CD4-positive, alpha-beta T cell treated with Interleukin-2 at 100 ng/mL for 4 hours (primary cell): ENCODE measurements at regions not wholly inside any gene's neighbourhood (a gene's known extent, or its start where the extent isn't known, plus 50 kb on each side); places are given as distances from the start of the nearest gene placed in this dataset.

Source experiments
- DNase-seq: peaks from one replicate; pipeline ENCODE4 v3.0.0-alpha.2; 2020; ENCODE audit warnings: low spot score

DNA sequence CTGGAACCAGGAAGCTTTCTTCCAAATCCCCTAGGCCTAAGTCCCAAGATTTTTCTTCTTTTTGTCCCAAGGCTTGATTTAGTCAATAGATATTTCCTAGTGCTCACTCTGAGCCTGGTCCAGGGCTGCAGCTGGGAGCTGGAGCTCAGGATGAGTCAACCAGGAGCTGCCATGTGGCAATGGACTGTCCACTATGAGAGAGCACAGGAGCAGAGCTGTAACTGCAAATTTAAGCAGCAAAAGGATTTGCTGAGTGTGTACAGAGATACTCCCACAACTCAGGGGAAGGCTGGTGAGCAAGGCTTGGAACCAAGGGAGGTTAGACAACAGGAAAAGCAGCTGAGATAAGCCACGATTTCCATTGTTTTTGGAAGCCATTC is 92.1 kb upstream of the CXCL12 start:
- no peak for DNase-seq

DNA sequence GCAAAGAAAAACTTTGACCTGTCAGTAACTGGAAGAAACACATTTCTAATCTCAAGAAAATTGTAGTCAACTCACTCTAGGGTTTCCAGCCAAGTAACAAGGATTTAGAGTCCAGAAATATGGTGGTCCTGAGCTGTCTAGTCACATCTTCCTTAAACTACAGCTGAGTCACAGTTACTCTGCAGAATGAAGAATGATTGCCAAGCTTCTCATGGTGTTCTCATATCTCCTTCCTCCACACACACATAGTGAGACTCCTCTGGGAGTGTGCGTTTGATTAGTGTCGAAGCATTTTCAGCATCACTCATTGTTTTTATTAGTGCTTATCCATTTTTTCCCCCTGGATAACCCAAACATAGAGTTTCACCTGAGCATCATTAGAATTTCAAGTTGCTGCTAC is 93.1 kb upstream of the CXCL12 start:
- no peak for DNase-seq

DNA sequence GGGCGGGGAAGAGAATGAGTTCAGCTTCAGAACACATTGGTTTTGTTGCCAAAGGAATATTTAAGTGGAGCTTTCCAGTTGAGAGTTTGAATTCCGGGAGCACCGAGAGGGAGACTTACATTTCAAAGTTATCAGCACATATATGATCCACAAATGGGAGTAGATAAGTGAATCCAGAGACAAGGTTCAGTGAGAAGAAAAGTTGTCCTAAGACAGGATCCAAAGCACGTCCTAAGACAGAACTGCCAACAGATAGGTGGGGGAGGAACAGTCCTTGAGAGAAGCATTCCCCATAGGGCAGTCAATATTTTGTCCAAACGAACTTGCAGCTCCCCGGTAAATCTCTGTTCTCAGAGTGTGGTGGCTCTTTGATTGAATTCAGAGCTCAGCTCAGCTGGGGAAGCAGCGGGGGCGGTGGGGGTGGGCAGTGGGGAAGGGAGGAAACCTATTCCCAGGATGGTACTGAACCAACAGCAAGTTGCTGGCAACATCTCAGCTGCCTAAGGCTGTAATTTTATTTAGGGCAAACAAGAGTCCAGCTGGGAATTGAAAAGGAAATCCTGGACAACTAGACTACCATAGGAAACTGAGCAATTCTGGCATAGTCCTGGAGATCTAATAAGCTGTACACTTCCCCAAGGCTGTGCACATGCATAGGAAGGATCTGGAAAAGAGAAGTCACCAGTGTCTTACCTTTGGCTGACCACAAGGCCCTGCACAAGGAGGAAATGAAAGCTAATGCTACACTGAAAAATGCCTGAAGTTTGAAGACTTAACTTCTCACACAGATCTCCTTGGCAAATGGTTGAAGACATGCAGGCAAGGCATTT is 94.2 kb upstream of the CXCL12 start:
- no peak for DNase-seq

DNA sequence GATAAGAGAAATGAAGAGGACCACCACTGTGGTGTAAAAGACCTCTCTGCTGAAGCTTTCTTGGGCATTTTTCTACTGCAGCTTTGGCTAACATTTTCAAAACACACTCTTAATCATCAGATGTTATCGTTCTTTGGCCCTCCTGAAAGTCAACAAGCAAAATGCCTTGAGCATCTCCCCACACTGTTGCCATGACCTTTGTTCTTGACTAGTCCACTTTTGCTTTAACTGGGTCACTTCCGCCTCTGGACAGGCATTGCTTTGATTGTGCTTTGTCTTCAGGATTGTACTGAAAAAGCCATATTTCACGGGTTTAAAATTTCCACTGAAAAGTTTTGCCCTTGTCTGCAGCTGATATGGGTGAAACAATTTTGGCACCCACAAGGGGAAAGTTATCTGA is 107.8 kb upstream of the CXCL12 start:
- no peak for DNase-seq

GRCh38 chr10:44498222-44498621 is 113.3 kb upstream of the CXCL12 start:
- no peak for DNase-seq

DNA sequence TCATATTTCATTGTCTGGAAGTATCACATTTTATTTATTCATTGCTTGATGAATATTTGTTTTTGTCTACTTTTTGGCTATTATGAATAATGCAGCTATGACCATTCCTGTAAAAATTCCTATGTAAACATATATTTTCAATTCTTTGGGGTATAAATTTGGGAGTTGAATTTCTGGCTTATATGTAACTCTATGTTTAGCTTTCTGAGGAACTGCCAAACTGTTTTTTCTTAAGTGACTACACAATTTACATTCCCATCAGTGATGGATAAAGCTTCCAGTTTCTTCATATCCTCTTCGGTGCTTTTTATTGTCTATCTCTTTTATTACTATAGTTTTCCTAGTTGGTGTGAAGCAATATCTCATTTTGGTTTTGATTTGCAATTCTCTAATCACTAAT is 115.6 kb upstream of the CXCL12 start:
- DNase-seq: no peak

- DNase-seq: no peak
Measured at GRCh38 chr10:44506386-44506785, 121.5 kb upstream of the CXCL12 start.

DNA sequence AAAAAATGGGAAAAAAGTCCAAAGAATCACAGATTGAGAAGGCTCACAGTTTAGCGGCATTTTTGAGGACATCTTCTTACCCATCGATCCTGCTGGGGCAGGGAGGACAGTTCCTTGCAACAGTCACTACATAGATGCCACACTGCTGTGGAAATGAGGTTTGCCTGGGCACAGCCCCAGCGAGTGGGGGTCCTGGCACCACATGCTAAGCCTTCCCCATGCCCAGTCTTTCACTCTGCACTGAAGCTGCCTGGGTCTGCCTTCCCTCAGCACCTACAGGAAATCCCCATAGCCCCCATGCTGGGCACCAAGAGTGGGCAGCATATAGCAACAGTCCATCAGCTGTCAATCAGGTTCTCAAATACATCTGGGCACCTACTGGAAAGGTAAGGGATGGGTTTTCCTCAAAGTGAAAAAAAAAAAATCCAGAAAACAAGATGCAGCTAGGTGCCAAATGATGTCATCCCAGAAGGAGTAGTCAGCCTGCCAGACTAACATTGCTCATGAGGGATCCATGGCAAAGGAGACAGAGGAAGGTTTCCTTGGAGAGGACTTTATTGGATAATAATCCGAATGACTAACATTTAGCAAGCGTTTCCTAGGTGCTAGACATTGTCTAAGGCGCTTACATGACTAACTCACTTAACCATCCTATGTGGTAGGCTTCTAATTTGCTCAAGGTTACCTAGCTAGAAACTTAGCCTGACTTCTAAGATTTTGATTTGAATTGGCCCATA is 125.7 kb upstream of the CXCL12 start:
- no peak for DNase-seq

DNA sequence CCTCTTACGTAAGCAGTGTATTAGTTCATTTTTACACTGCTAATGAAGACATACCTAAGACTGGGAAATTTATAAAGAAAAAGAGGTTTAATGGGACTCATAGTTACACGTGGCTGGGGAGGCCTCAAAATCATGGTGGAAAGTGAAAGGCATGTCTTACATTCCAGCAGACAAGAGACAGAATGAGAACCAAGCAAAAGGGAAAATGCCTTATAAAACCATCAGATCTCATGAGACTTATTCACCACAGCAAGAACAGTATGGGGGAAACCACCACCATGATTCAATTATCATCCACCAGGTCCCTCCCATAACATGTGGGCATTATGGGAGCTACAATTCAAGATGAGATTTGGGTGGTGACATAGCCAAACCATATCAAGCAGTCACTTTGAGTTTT is 126.3 kb upstream of the CXCL12 start:
- DNase-seq: no peak

- no peak for DNase-seq
Measured at GRCh38 chr10:44511601-44512000, 126.7 kb upstream of the CXCL12 start.

- no peak for DNase-seq
Measured at GRCh38 chr10:44512431-44513022, 127.6 kb upstream of the CXCL12 start.

GRCh38 chr10:44513591-44513990 is 128.7 kb upstream of the CXCL12 start:
- no peak for DNase-seq

DNA sequence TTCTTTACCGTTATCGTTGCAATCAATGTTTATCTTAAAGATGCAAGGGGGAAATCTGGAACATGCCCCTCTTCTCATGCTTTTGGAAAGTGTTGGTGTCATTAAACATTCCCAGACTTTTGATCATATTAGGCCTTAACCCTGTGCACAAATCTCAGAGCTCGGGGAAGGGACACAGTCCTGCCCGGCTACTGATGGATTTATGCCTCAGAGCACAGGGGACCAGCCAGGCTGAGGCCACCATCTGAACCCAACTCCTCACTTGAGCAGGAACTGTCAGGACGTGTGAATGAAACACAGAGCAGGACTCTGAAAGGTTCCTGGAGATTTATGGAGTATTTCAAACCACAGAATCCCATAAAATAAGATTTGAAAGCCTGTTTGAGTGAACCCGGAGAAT is 132.0 kb upstream of the CXCL12 start:
- DNase-seq: no peak

GRCh38 chr10:44517635-44518034 is 132.7 kb upstream of the CXCL12 start:
- DNase-seq: no peak

- no peak for DNase-seq
Measured at GRCh38 chr10:44519361-44519760, 134.5 kb upstream of the CXCL12 start.

DNA sequence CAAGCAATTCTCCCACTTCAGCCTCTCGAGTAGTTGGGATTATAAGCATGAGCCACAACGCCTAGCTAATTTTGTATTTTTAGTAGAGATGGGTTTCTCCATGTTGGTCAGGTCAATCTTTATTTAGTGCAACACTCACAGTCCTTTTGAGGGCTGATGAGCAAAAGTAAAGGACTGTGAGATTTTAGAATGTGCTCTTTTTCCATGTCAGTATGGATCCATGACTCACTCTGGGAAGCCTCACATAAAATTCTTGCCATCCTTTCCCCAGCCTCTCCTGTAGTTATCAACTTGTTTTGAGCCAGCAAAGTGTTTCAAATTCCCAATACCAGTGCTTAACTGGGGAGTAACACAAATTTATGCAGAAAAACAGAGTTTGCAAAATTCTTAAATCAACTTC is 135.8 kb upstream of the CXCL12 start:
- no peak for DNase-seq

DNA sequence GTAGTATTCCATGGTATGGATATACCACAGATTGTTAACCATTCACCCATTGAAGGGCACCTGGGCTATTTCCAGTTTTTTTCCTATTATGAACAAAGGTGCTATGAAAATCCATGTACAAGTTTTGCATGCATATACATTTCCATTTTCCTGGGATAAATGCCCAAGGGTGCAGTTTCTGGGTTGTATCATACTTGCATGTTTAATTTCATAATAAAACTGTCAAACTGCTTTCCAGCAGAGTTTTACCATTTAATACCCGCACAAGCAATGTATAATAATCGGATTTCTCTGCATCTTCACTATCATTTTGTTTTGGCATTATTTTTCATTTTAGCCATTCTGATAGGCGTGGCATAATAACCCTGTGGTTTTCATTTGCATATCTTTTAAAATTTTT is 154.3 kb upstream of the CXCL12 start:
- no peak for DNase-seq

- DNase-seq: no peak
Measured at GRCh38 chr10:44552726-44553125, 167.8 kb upstream of the CXCL12 start.

- DNase-seq: no peak
Measured at GRCh38 chr10:44557596-44558191, 172.8 kb upstream of the CXCL12 start.

DNA sequence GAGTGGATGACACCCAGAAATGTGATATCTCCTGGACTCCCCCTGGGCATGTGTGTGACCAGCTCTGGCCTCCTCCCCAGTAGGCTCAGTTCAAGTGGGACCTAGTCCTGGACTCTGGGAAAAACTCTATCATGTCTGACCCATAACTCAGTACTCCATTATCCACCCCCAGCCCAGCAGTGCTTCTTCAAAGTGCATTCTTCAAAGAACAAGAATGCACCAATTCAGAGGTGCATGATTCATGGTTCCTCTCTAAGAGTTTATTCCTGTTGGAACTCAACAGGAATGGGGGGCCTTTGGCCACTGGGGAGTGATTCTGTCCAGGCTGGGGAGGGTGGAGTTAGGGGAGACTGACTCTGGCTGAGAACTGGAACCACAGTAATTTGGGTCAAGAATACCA is 173.6 kb upstream of the CXCL12 start:
- no peak for DNase-seq

DNA sequence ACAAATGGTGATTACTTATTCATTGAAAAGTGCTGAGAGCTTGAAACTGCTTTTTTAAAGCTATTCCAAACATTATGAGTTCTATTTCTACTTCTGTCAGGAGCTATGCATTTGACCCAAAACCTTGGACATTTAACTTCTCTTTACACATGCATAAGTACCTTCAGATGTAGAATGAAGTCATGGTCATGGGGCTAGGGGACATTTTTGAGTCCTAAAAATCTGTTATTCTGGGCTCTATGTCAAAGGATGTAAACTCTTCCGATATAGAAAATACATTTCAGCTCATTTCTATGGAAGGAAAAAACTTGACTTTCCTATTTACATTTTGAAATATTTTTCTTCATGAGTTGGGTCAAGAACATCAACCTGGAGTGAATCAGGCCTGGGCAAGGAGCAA is 179.5 kb upstream of the CXCL12 start:
- DNase-seq: no peak

DNA sequence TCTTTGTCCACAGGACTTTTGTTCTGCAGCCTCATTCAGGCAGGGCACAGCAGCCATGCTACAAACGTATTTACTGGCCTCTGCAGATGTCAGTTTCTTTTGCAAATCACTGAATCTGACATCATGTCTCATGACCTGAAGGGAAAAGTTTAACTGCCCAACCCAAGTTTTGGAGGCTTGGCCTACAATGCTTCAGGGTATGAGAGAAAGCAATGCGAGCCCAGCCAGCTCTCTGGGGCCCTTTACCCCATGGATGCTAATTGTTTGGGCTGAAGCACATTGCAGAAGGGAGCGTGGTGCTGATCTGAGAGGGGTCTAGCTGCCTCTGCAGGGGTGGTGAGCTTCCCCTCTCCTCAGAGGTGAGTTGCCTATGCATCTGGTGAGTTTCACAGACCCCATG is 179.9 kb upstream of the CXCL12 start:
- DNase-seq: no peak

DNA sequence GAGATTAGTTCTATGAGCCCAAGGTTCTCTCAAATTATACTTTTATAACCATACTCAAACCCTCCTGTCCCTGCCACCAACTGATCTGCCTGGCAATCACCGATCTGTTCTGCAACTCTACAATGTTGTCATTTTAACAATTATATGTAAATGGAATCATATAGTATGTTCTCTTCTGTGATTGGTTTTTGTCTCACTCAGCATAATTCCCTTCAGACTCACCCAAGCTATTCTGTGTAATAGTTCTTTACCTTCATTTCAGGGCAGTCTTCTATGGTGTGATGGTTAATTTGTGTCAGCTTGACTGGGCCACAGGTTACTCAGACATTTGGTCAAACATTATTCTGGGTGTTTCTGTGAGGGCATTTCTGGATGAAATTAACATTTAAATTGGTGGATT is 181.9 kb upstream of the CXCL12 start:
- no peak for DNase-seq
